Vagina (tissue), 2 donors: ENCODE measurements at regions not wholly inside any gene's neighbourhood (a gene's known extent, or its start where the extent isn't known, plus 50 kb on each side); places are given as distances from the start of the nearest gene placed in this dataset.

ENCODE experiments used
- DNase-seq, 2 donors: peaks; one replicate each; pipeline ENCODE4 v3.0.0-alpha.2; 2017; ENCODE audit errors: extremely low spot score in 2 of 2
- H3K27ac ChIP-seq: fragments of 200-600 bp; sonication (generic); one replicate; pipeline ENCODE4 v1.5.1; 2019
- H3K27me3 ChIP-seq: fragments of 200-600 bp; sonication (generic); one replicate; pipeline ENCODE4 v1.5.1; 2019
- H3K36me3 ChIP-seq, 2 donors: fragments of 200-600 bp; sonication (generic); one replicate each; pipeline ENCODE4 v1.5.1; 2017 to 2019
- H3K4me1 ChIP-seq: fragments of 200-600 bp; sonication (generic); one replicate; pipeline ENCODE4 v1.5.1; 2019
- H3K4me3 ChIP-seq, 2 donors: fragments of 200-600 bp; sonication (generic); 1 replicate in 1 of 2; 2 replicates in 1 of 2; pipeline ENCODE4 v1.5.1; 2016 to 2019
- H3K9me3 ChIP-seq: fragments of 200-600 bp; sonication (generic); one replicate; pipeline ENCODE4 v1.5.1; 2019
- POLR2A ChIP-seq, 2 donors: fragments of 450-650 bp; IDR thresholded peaks; one replicate each; pipeline ENCODE4 v1.6.1; 2017; ENCODE audit warnings: antibody characterized with exemption in 2 of 2, mild to moderate bottlenecking in 2 of 2, moderate library complexity in 2 of 2
- POLR2AphosphoS5 ChIP-seq, 2 donors: sonication (generic); formaldehyde crosslinking; IDR thresholded peaks; one replicate each; pipeline ENCODE4 v1.9.0; 2017; ENCODE audit warnings: antibody characterized with exemption in 2 of 2, mild to moderate bottlenecking in 2 of 2, low read depth in 1 of 2; ENCODE audit not compliant: insufficient read depth in 1 of 2
- intact Hi-C: fragments of 100-400 bp; cut with DNase I; formaldehyde crosslinking; loops from one replicate; pipeline ENCODE4 v1.15.1; 2023
- TF ChIP-seq, protein P1 (sequence below), 3 experiments: fragments of 450-650 bp in 2 of 3; fragments of 200-600 bp in 1 of 3; sonication (generic) in 1 of 3; IDR thresholded peaks; one replicate each; pipeline ENCODE4 v1.5.1; 2017 to 2019; ENCODE audit warnings: antibody characterized with exemption in 3 of 3, mild to moderate bottlenecking in 2 of 3, moderate library complexity in 2 of 3

DNA sequence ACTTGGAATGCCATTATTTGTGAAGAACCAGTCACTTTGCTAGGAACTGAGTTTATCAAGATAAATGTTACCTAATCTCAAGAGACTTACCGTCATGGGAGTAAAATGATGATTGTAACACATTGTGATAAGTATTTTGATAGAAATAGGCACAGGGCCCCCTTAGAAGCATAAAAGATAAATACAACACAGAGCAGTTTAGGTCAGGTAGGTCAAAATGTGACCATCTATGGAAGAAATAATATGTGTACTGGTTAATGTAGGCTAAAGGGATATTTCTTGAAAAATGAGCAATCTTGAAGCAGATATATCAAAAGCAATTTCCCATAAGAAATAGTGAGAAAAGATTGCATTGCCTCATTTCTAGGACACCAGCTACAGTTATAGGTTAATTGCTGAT lies 1386.8 kb upstream of the ADGRL2 start:
- Histone ChIP-seq H3K27ac (no peak overlapping the region), H3K36me3 (no peaks in the 10 kb centered on the region), H3K4me1 (no peaks in the 10 kb centered on the region), H3K9me3 (no peaks in the 10 kb centered on the region), H3K4me3 (no peak overlapping the region), H3K27me3 (no peaks in the 10 kb centered on the region)
- intact Hi-C loops = no loop called here
- TF ChIP-seq POLR2AphosphoS5 (IDR thresholded peaks at IDR 0.05; ENCODE audit: insufficient read depth in 1 of 2, low read depth in 1 of 2) = no peak
- TF ChIP-seq, protein P1, sequence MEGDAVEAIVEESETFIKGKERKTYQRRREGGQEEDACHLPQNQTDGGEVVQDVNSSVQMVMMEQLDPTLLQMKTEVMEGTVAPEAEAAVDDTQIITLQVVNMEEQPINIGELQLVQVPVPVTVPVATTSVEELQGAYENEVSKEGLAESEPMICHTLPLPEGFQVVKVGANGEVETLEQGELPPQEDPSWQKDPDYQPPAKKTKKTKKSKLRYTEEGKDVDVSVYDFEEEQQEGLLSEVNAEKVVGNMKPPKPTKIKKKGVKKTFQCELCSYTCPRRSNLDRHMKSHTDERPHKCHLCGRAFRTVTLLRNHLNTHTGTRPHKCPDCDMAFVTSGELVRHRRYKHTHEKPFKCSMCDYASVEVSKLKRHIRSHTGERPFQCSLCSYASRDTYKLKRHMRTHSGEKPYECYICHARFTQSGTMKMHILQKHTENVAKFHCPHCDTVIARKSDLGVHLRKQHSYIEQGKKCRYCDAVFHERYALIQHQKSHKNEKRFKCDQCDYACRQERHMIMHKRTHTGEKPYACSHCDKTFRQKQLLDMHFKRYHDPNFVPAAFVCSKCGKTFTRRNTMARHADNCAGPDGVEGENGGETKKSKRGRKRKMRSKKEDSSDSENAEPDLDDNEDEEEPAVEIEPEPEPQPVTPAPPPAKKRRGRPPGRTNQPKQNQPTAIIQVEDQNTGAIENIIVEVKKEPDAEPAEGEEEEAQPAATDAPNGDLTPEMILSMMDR (IDR thresholded peaks at IDR 0.05) = no peak
- TF ChIP-seq POLR2A (IDR thresholded peaks at IDR 0.05) = no peak
- no peak for DNase-seq

DNA sequence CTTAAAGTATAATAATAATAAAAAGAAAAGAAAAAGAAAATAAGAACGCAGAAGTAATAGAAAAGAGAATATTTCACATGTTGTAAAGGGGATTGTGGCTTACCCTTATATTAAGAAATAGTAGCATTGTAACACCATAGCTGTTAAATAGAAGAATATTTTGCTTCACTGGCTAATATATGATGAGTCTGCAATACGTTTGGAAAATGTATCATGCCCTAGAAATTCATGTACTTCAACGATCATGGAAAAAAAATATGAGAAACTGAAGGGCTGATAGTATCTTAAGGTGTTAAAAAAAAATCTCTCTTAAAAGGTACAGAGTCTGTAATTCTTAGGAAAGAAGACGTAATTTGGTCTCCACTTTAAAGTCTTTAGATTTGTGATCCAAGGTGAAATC lies 1390.5 kb upstream of the ADGRL2 start:
- TF ChIP-seq POLR2A (IDR thresholded peaks at IDR 0.05) (no peak), POLR2AphosphoS5 (IDR thresholded peaks at IDR 0.05; ENCODE audit: insufficient read depth in 1 of 2, low read depth in 1 of 2) (no peak)
- TF ChIP-seq, protein P1 (IDR thresholded peaks at IDR 0.05) = no peak
- no peak for DNase-seq
- Histone ChIP-seq H3K4me3 (no peak overlapping the region), H3K36me3 (no peaks in the 10 kb centered on the region), H3K27me3 (no peaks in the 10 kb centered on the region), H3K27ac (no peak overlapping the region), H3K4me1 (no peaks in the 10 kb centered on the region), H3K9me3 (no peaks in the 10 kb centered on the region)
- intact Hi-C loops = no loop called here

DNA sequence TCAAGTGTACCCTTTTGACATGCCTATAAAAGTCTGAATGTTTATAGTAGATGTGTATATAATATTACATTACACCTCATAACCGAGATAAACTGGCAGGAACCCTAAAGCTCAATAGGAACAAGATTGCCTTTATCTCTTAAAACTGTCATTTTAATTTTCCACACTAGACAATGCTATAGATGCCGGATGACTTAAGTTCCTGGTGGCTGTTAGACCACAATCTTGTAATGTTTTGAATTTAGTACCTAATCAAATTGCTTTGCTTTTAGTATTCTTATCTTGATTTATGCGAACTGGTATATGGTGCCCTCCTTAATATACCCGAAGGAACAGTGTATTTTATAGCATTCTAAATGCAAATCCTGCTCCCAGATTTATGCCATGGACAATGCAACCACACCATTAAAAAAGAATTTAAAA lies 1397.0 kb upstream of the ADGRL4 start:
- Histone ChIP-seq H3K4me3 (no peak overlapping the region), H3K9me3 (no peaks in the 10 kb centered on the region), H3K27ac (no peak overlapping the region), H3K36me3 (no peaks in the 10 kb centered on the region), H3K27me3 (no peaks in the 10 kb centered on the region), H3K4me1 (no peaks in the 10 kb centered on the region)
- intact Hi-C loops = no loop called here
- DNase-seq = no peak
- TF ChIP-seq POLR2AphosphoS5 (IDR thresholded peaks at IDR 0.05; ENCODE audit: insufficient read depth in 1 of 2, low read depth in 1 of 2) = no peak
- TF ChIP-seq, protein P1 (IDR thresholded peaks at IDR 0.05) = no peak
- TF ChIP-seq POLR2A (IDR thresholded peaks at IDR 0.05) = no peak

DNA sequence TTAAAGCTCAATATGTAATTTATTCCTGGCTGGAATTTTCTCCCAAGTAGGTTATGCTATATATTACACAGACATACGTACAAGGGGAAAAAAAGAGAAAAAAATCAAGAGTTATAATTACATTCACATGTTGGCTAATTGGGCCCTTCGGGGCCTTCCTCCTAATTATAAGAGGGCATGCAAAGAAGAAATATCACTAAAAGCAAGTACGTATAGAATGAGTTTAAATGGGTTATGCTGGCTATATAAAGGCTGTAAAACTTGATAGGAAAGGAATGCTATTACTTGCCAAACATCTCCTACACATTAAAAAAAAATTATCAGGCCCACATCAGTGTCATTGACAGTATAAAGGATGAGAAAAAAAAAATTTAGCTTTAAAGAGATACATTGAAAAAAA lies 1396.1 kb upstream of the ADGRL4 start:
- H3K27me3 ChIP-seq = no peaks in the 10 kb centered on the region
- no peaks in the 10 kb centered on the region for H3K4me1 ChIP-seq
- H3K36me3 ChIP-seq = no peaks in the 10 kb centered on the region
- no peak overlapping the region for H3K27ac ChIP-seq
- no peak for TF ChIP-seq POLR2AphosphoS5 (IDR thresholded peaks at IDR 0.05; ENCODE audit: insufficient read depth in 1 of 2, low read depth in 1 of 2)
- TF ChIP-seq, protein P1 (IDR thresholded peaks at IDR 0.05) = no peak
- no peak for TF ChIP-seq POLR2A (IDR thresholded peaks at IDR 0.05)
- intact Hi-C loops = no loop called here
- no peak for DNase-seq
- H3K9me3 ChIP-seq = no peaks in the 10 kb centered on the region
- no peak overlapping the region for H3K4me3 ChIP-seq

DNA sequence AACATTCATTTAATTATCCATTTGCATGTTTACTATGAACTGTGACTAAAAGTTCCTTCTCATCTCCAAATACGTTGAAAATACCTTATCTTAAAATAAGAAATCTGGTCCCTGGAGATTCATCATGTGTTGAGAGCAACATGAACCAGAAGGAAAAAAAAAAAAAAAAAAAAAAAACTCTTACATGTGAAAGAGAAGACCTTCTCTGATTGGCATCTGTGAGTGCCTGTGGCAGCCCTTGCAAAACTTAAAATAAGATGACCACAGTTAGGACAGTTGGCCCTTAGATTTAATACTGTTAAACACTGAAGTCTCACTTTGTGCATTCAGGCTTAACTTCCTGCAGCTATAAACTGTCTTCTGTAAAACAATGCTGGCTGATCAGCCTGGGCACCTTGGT lies 1395.2 kb upstream of the ADGRL4 start:
- H3K4me3 ChIP-seq = no peak overlapping the region
- no peaks in the 10 kb centered on the region for H3K27me3 ChIP-seq
- no peak overlapping the region for H3K27ac ChIP-seq
- no peaks in the 10 kb centered on the region for H3K4me1 ChIP-seq
- TF ChIP-seq, protein P1 (IDR thresholded peaks at IDR 0.05) = no peak
- TF ChIP-seq POLR2A (IDR thresholded peaks at IDR 0.05) (no peak), POLR2AphosphoS5 (IDR thresholded peaks at IDR 0.05; ENCODE audit: insufficient read depth in 1 of 2, low read depth in 1 of 2) (no peak)
- intact Hi-C loops = no loop called here
- no peaks in the 10 kb centered on the region for H3K9me3 ChIP-seq
- no peak for DNase-seq
- H3K36me3 ChIP-seq = no peaks in the 10 kb centered on the region
